GM18951 (cell line): ENCODE measurements at regions not wholly inside any gene's neighbourhood (a gene's known extent, or its start where the extent isn't known, plus 50 kb on each side); places are given as distances from the start of the nearest gene placed in this dataset.

ENCODE experiments used
- POLR2A ChIP-seq: IDR thresholded peaks from 4 replicates; pipeline ENCODE4 v1.6.1; 2011; ENCODE audit warnings: mild to moderate bottlenecking; ENCODE audit not compliant: insufficient read length, insufficient read depth; ENCODE audit errors: extremely low read depth
- in situ Hi-C: fragments of 300-500 bp; cut with MboI; formaldehyde crosslinking; loops from one replicate; pipeline ENCODE4 v1.12.0; 2022; ENCODE audit warnings: low sequenced_read_pairs, mixed read lengths, inconsistent platforms; ENCODE audit not compliant: unreplicated experiment

- no peak for TF ChIP-seq POLR2A
- in situ Hi-C loops, result loop anchor here (25.0 kb wide), 1 partner anchor 480 kb away; the partner anchor contains the start of gene ATP1B1
Observed at GRCh38 chr1:168631671-168632400, 55.4 kb downstream of the XCL1 start.

- no peak for TF ChIP-seq POLR2A
Observed at GRCh38 chr1:168634951-168635532, 58.6 kb downstream of the XCL1 start.

GRCh38 chr1:168636200-168636599, 59.8 kb downstream of the XCL1 start:
- in situ Hi-C loops, result loop anchor here (25.0 kb wide), 1 partner anchor 476 kb away; the partner anchor contains the start of gene ATP1B1
- TF ChIP-seq POLR2A, result no peak

More at GRCh38 chr1:168634951-168635532, 58.6 kb downstream of the XCL1 start:
- in situ Hi-C loops, result loop anchor here (25.0 kb wide), 1 partner anchor 477 kb away; the partner anchor contains the start of gene ATP1B1

- no peak for TF ChIP-seq POLR2A
- in situ Hi-C loops, result loop anchor here (25.0 kb wide), 1 partner anchor 476 kb away; the partner anchor contains the start of gene ATP1B1
Observed at GRCh38 chr1:168636642-168637111, 60.3 kb downstream of the XCL1 start.

GRCh38 chr1:168637350-168637991, 61.1 kb downstream of the XCL1 start:
- no peak for TF ChIP-seq POLR2A
- in situ Hi-C loops, result loop anchor here (25.0 kb wide), 1 partner anchor 475 kb away; the partner anchor contains the start of gene ATP1B1

GRCh38 chr1:168638884-168639283, 62.5 kb downstream of the XCL1 start:
- no peak for TF ChIP-seq POLR2A
- in situ Hi-C loops, result loop anchor here (25.0 kb wide), 1 partner anchor 473 kb away; the partner anchor contains the start of gene ATP1B1

- in situ Hi-C loops, result loop anchor here (25.0 kb wide), 1 partner anchor 472 kb away; the partner anchor contains the start of gene ATP1B1
- TF ChIP-seq POLR2A, result no peak
Observed at GRCh38 chr1:168640182-168640581, 63.8 kb downstream of the XCL1 start.

- no peak for TF ChIP-seq POLR2A
- in situ Hi-C loops, result loop anchor here (25.0 kb wide), 1 partner anchor 471 kb away; the partner anchor contains the start of gene ATP1B1
Observed at GRCh38 chr1:168640836-168641235, 64.4 kb downstream of the XCL1 start.

GRCh38 chr1:168643152-168643551, 66.7 kb downstream of the XCL1 start:
- no peak for TF ChIP-seq POLR2A
- in situ Hi-C loops, result loop anchor here (25.0 kb wide), 1 partner anchor 469 kb away; the partner anchor contains the start of gene ATP1B1
